ENCODE measurements at regions not wholly inside any gene's neighbourhood (a gene's known extent, or its start where the extent isn't known, plus 50 kb on each side); places are given as distances from the start of the nearest gene placed in this dataset.

DNA sequence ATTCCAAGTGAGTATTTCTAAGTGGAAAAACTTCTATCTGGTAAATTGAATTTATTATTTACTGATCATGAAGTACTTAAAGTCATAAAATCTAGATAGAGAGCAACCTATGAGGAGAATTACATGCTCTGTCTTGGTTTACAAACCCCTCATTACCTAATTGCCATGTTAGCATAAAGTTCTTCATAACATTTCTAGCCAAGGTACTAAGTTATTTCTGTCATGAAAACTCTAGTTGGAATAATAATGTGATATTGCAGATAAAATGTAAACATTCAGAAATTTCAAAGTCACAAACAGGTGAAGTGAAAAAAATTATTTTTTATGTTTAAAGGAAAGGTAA, 228.6 kb downstream of the TTLL7 start:
- DNase-seq (ENCODE audit: low read depth): no peak

- DNase-seq (ENCODE audit: low read depth): no peak
Measured at GRCh38 chr1:83769594-83770318, 229.2 kb downstream of the TTLL7 start.

DNA sequence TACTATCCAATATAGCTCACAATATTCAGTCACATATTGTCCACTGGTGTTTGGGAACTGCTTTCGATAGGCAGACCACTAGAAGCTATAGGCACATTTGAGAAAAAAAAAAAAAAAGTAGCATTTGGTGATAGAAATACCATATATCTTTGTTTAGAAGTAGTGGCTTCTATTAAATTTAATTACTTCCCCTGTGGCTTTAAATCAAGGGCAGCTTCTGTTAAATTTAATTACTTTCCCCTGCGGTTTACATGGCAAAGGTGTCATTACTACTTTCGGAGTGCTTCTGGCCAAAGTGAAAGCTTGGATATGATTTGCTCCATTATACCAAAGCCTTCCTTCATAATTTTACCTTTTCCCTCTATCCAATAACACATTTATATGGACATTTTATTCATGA, 229.9 kb downstream of the TTLL7 start:
- DNase-seq (ENCODE audit: low read depth): no peak

- no peak for DNase-seq (ENCODE audit: low read depth)
Measured at GRCh38 chr1:83766241-83766691, 232.7 kb downstream of the TTLL7 start.

GRCh38 chr1:83765125-83765524, 233.8 kb downstream of the TTLL7 start:
- no peak for DNase-seq (ENCODE audit: low read depth)

DNA sequence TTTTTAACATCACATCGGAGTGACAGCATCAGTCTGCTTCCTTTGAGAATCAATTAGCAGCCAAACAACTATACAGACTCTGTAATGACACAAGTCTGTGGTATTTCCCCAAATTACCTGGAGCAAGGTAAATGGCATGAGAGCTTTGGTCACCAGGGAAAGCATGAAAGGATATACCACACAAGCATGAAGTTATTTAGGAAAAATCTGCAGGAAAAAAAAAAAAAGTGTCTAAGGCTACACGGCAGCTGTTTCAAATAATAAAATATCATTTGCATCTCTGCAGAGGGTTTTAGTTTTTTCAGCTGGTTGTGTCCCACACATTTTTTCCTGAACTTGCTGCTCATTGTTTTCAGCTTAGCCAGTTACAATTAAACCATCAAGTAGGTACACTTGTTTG, 234.7 kb downstream of the TTLL7 start:
- DNase-seq (ENCODE audit: low read depth): no peak

DNA sequence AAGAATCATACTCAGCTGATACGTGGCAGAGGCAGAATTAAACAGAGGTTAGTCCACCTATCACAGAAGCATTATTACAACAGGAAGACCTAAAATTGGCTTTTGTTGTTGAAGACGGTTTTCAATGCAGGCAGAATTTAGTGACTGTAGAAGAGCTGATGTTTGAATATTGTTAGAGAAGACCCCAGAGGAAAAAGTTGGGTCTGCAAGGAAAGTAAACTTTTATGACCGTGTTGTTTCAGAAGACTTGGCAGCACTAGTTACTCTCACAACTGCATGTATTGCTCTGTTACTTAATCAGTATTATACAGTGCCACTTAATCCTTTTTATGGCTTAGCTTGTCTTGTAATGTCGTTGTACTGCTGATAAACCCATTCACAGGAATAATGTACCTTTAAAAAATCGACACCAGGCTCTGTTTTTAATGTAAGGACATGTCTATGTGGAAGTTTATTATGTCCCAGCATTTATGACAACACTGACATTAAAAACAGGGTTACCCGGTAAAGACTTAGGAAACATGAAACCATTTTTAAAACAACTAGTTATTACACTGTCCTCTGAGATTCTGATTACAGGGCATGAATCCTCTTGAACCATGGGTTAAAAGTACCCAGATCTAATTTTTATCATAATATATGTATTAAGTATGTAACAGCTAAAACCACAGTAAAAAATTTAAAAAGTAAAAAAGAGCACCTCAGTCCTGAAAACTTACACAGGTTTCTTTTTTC, 235.4 kb downstream of the TTLL7 start:
- no peak for DNase-seq (ENCODE audit: low read depth)

DNA sequence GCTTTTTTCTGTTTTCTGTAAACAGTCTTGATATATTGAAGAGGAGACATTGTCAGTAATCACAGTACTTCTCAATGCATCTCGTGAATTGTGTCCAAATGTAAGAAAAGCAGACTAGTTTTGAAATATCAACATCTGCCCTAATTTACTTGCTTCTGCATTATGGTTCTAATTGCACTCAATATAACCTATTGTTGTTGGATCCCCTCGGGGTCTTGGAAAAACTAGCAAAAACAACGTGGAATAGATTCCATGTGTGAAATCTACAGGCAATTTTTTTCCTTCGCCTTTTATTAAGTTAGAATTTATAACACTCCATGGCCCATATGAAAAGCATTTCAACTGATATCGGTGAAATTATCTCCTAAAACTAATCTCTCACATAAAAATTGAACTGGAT, 236.5 kb downstream of the TTLL7 start:
- DNase-seq (ENCODE audit: low read depth): no peak

GRCh38 chr1:83762039-83762365, 236.9 kb downstream of the TTLL7 start:
- DNase-seq (ENCODE audit: low read depth): no peak

GRCh38 chr1:83761167-83762038, 237.5 kb downstream of the TTLL7 start:
- DNase-seq (ENCODE audit: low read depth): no peak

- DNase-seq (ENCODE audit: low read depth): no peak
Measured at GRCh38 chr1:83760226-83761021, 238.5 kb downstream of the TTLL7 start.

DNA sequence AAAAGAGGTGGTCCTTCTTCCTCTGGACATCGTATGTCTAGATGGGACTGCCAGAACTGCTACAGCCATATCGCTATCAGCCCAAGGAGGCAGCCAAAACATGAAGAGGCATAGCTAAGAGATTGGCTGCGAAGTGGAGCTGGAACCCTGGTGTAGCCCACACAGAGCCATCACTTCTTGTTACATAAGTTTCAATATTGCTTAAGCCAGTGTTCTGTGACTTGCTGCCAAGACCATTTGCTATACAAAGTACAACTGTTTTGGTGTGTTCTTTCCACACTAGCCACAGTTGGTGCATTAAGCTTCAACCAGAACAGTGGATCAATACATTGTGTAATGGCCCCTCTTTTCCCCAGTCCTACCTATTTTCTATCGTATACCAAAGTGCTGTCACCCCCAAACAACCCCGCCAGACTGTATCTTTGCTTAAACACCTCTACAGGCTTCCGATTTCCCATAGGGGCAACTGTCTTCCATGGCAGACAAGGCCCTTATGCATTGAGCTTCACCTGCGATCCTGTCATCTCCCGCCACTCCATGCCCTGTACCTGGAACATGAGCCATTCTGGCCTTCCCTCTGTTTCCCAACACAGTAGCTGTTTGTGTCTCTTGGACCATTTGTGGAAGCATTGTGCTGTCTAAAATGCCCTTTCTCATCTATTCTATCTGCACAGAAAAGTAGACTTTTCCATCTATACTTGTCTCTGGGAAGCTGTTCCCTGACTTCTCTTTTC, 241.8 kb downstream of the TTLL7 start:
- no peak for DNase-seq (ENCODE audit: low read depth)

- DNase-seq (ENCODE audit: low read depth): no peak
Measured at GRCh38 chr1:83751602-83752001, 247.3 kb downstream of the TTLL7 start.

- DNase-seq (ENCODE audit: low read depth): no peak
Measured at GRCh38 chr1:83750201-83750600, 248.7 kb downstream of the TTLL7 start.

- DNase-seq (ENCODE audit: low read depth): no peak
Measured at GRCh38 chr1:83747853-83748482, 251.0 kb downstream of the TTLL7 start.

- DNase-seq (ENCODE audit: low read depth): no peak
Measured at GRCh38 chr1:83746234-83746633, 252.7 kb downstream of the TTLL7 start.

- DNase-seq (ENCODE audit: low read depth): no peak
Measured at GRCh38 chr1:83742446-83742845, 256.5 kb downstream of the TTLL7 start.

GRCh38 chr1:83741770-83742169, 257.2 kb downstream of the TTLL7 start:
- DNase-seq (ENCODE audit: low read depth): no peak

- DNase-seq (ENCODE audit: low read depth): no peak
Measured at GRCh38 chr1:83741348-83741747, 257.6 kb downstream of the TTLL7 start.

- no peak for DNase-seq (ENCODE audit: low read depth)
Measured at GRCh38 chr1:83735526-83735925, 263.4 kb downstream of the TTLL7 start.

DNA sequence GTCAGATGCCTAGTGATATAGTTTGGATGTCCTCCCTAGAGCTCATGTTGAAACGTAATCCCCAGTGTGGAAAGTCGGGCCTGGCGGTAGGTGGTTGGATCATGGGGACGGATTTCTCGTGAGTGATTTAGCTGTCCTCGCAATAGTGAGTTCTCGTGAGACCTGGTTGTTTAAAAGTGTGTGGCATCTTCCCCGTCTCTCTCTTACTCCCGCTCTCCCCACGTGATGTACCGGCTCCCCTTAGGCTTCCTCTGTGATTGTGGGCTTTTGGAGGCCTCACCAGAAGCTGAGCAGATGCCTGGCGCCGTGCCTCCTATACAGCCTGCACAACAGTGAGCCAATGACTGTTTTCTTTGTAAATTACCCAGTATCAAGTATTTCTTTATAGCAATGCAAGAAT, 264.5 kb downstream of the TTLL7 start:
- DNase-seq (ENCODE audit: low read depth): no peak
